ENCODE measurements at regions not wholly inside any gene's neighbourhood (a gene's known extent, or its start where the extent isn't known, plus 50 kb on each side); places are given as distances from the start of the nearest gene placed in this dataset.

DNA sequence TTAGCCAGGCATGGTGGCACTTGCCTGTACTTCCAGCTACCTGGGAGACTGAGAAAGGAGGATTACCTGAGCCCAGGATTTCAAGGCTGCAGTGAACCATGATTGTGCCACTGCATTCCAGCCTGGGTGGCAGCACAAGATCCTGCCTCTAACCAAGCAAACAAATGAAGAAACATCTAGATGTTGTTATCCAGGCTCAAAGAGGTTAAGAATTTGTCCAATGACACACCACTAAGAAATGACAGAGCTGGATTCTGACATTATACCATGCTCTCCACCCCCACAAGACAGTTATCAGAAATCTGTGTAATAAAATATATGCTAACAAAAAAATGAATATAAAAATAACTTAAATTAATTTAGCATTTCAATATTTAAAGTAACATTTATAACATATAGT, 925.5 kb upstream of the SLC35B3 start:
- Histone ChIP-seq H3K9me3 (replicated peaks in 1 of 3) (no peaks in the 10 kb centered on the region), H3K27me3 (no peaks in the 10 kb centered on the region), H3K4me1 (replicated peaks in 1 of 2) (no peaks in the 10 kb centered on the region), H3K27ac (no peak overlapping the region), H3K36me3 (replicated peaks in 1 of 2) (no peaks in the 10 kb centered on the region), H3K4me3 (no peak overlapping the region)
- DNase-seq: no peak
- TF ChIP-seq POLR2A (IDR thresholded peaks at IDR 0.05): no peak
- TF ChIP-seq, protein P1, sequence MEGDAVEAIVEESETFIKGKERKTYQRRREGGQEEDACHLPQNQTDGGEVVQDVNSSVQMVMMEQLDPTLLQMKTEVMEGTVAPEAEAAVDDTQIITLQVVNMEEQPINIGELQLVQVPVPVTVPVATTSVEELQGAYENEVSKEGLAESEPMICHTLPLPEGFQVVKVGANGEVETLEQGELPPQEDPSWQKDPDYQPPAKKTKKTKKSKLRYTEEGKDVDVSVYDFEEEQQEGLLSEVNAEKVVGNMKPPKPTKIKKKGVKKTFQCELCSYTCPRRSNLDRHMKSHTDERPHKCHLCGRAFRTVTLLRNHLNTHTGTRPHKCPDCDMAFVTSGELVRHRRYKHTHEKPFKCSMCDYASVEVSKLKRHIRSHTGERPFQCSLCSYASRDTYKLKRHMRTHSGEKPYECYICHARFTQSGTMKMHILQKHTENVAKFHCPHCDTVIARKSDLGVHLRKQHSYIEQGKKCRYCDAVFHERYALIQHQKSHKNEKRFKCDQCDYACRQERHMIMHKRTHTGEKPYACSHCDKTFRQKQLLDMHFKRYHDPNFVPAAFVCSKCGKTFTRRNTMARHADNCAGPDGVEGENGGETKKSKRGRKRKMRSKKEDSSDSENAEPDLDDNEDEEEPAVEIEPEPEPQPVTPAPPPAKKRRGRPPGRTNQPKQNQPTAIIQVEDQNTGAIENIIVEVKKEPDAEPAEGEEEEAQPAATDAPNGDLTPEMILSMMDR (IDR thresholded peaks at IDR 0.05): no peak
- intact Hi-C loops (cut with DNase I): no loop called here

- no peak for DNase-seq
- H3K36me3 ChIP-seq (replicated peaks in 1 of 2): no peaks in the 10 kb centered on the region
- H3K4me1 ChIP-seq (replicated peaks in 1 of 2): no peaks in the 10 kb centered on the region
- WGBS, 4 donors: 60 to 79% (median 68%) methylated on average over 3 of the region's 3 CpGs
- intact Hi-C loops (cut with DNase I): no loop called here
- no peaks in the 10 kb centered on the region for H3K27me3 ChIP-seq
- TF ChIP-seq, protein P1 (IDR thresholded peaks at IDR 0.05): no peak
- TF ChIP-seq POLR2A (IDR thresholded peaks at IDR 0.05): no peak
- H3K4me3 ChIP-seq: no peak overlapping the region
- no peak overlapping the region for H3K27ac ChIP-seq
- no peaks in the 10 kb centered on the region for H3K9me3 ChIP-seq (replicated peaks in 1 of 3)
Measured at GRCh38 chr6:9347608-9348007, 912.3 kb upstream of the SLC35B3 start.

DNA sequence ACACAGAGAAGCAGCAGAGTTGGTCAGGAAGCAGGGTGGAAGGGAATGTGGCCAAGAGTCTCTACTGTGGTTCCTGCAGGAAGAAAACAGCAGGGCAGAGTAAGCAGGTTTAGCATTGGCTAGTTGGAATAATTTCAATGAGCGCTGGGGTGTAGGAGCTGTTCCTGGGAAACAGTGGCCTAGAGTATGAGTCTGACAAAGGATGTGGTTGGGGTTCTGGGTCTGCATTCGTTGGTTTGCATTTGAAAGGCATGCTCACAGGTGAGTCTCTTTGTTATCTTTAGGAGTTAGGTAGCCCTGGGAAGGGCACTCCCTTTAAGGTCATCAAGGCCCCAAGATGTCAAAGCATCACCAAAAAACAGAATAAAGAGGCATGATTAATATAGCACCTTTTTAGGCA, 911.6 kb upstream of the SLC35B3 start:
- intact Hi-C loops (cut with DNase I): no loop called here
- H3K36me3 ChIP-seq (replicated peaks in 1 of 2): no peaks in the 10 kb centered on the region
- H3K27me3 ChIP-seq: no peaks in the 10 kb centered on the region
- DNase-seq: no peak
- no peak overlapping the region for H3K27ac ChIP-seq
- H3K9me3 ChIP-seq (replicated peaks in 1 of 3): no peaks in the 10 kb centered on the region
- no peaks in the 10 kb centered on the region for H3K4me1 ChIP-seq (replicated peaks in 1 of 2)
- WGBS, 4 donors: 52 to 76% (median 72%) methylated on average over 2 of the region's 2 CpGs
- TF ChIP-seq POLR2A (IDR thresholded peaks at IDR 0.05): no peak
- H3K4me3 ChIP-seq: no peak overlapping the region

DNA sequence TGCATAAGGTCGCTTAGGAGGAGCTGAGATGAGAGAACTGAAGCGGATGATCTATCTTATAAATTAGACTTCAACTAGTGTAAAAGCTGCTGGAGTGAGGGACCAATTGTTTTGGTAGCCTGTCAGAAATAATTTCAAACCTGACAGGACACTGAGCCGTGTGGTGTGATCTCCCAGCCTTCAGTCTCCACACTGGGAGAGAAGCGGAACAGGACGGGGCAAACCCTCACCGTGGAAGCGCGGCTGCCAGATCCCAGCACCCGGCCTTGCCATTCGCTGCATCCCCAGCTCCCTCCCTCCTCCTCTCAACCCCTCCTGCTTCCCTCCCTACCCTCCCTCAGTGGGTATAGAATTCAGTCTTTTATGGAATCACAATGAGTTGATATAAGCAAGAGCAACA, 900.1 kb upstream of the SLC35B3 start:
- no peaks in the 10 kb centered on the region for H3K36me3 ChIP-seq (replicated peaks in 1 of 2)
- H3K4me1 ChIP-seq (replicated peaks in 1 of 2): no peaks in the 10 kb centered on the region
- 77 to 89% (median 83%) methylated on average over 10 of the region's 10 CpGs for WGBS, 4 donors
- H3K4me3 ChIP-seq: no peak overlapping the region
- H3K27me3 ChIP-seq: no peaks in the 10 kb centered on the region
- no peaks in the 10 kb centered on the region for H3K9me3 ChIP-seq (replicated peaks in 1 of 3)
- DNase-seq: no peak
- no peak overlapping the region for H3K27ac ChIP-seq
- intact Hi-C loops (cut with DNase I): no loop called here
- TF ChIP-seq, protein P1 (IDR thresholded peaks at IDR 0.05): no peak
- TF ChIP-seq POLR2A (IDR thresholded peaks at IDR 0.05): no peak

DNA sequence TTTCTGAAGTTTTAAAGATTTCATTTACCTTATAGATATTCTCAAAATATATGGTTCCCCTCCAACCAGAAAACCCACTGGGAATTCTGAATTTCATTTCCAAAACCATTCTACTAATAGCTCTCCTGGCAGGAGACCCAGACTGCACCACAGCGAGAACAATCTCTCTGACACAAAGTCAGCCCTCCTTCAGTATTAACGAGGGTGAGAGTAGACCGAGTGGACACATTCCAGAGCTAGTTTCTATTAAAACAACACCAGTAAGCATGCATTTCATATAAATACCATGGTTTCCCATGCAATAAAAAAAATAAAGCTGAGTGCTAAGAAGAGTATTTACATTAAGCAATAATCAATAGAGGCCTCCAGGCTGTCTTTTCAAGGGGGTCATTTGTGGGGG, 899.6 kb upstream of the SLC35B3 start:
- Histone ChIP-seq H3K4me3 (no peak overlapping the region), H3K27me3 (no peaks in the 10 kb centered on the region), H3K9me3 (replicated peaks in 1 of 3) (no peaks in the 10 kb centered on the region), H3K27ac (no peak overlapping the region), H3K4me1 (replicated peaks in 1 of 2) (no peaks in the 10 kb centered on the region), H3K36me3 (replicated peaks in 1 of 2) (no peaks in the 10 kb centered on the region)
- no peak for DNase-seq
- intact Hi-C loops (cut with DNase I): no loop called here
- WGBS, 4 donors: 38 to 47% (median 46%) methylated on average over 3 of the region's 3 CpGs
- TF ChIP-seq, protein P1 (IDR thresholded peaks at IDR 0.05): no peak
